ENCODE measurements at regions not wholly inside any gene's neighbourhood (a gene's known extent, or its start where the extent isn't known, plus 50 kb on each side); places are given as distances from the start of the nearest gene placed in this dataset.

DNA sequence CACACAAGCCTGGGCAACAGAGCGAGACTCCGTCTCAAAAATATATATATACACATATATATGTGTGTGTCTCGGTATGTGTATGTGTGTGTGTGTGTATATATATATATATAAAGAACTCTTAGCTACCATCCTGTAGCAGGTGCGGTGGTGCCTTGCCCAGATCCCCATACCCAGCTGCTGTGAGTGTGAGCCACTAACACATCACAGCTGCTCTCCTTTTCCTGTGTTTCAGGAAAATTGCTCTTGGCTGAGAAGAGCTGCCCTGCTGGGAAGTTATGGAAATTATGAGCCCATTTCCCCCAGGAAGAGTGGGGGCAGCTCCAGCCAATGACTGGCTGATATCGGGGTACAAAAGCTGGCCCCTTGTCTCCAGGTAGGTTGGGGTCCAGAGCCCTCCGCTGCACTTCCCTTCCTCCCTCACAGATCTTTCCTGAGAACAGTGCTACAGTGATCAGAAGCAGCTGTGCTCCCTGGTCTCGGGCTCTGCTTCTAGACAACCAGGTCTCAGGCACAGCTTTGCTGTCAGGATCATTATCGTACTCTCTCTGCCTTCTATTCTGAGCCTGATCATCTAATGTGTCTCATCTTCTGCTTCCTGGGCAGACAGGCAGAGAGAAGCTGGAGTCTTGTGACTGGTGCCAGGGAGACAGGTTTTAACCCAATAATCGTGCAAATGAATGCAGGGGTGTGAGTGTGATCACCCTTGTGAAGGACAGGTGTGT, 109.6 kb upstream of the ZNF678 start:
- Histone ChIP-seq H3K9ac (ENCODE audit: control insufficient read depth, insufficient read depth, low read length) (no peak overlapping the region), H3K4me3 (no peak overlapping the region), H3K4me1 (ENCODE audit: control insufficient read depth, insufficient read depth, low read length) (no peaks in the 10 kb centered on the region), H3K36me3 (ENCODE audit: control insufficient read depth in 2 of 2, insufficient read depth in 2 of 2, low read length in 1 of 2) (no peaks in the 10 kb centered on the region), H3K27ac (ENCODE audit: control insufficient read depth, insufficient read depth) (no peak overlapping the region), H3K79me2 (ENCODE audit: control insufficient read depth, insufficient read depth, low read length) (no peaks in the 10 kb centered on the region), H4K20me1 (ENCODE audit: control insufficient read depth, insufficient read depth) (no peaks in the 10 kb centered on the region), H3K9me3 (replicated peaks; ENCODE audit: control insufficient read depth, insufficient read depth, low read length) (no peaks in the 10 kb centered on the region), H3K27me3 (replicated peaks in 1 of 2; ENCODE audit: control insufficient read depth in 2 of 2, insufficient read depth in 2 of 2, low read length in 1 of 2) (no peaks in the 10 kb centered on the region), H3K4me2 (ENCODE audit: control insufficient read depth, insufficient read depth) (no peak overlapping the region), H2AFZ (ENCODE audit: control insufficient read depth, low read depth, low read length) (no peak overlapping the region)
- RAD21 ChIA-PET (ENCODE audit: unreplicated experiment) = no interaction called here
- in situ Hi-C loops (cut with MboI) = no loop called here
- POLR2A ChIA-PET = no interaction called here
- 35% methylated on average over 9 of the region's 9 CpGs for WGBS (ENCODE audit: insufficient coverage, insufficient replicate concordance, low lambda C conversion rate, missing lambda C conversion rate)
- CTCF ChIA-PET = interaction anchor here (1.4 kb wide), 1 partner anchor 15 kb away, joined by 3 read pairs; no protein-coding TSS in a partner anchor
- SMC1A ChIA-PET (ENCODE audit: uncharacterized antibody, unreplicated experiment) = no interaction called here
- BruUV-seq (replicated peaks) = no TSS peak
- no peak for FAIRE-seq
- ATAC-seq = no peak
- DNase-seq (ENCODE audit: low read depth, low spot score) = no peak
- intact Hi-C loops (cut with micrococcal nuclease; ENCODE audit: unreplicated experiment) = no loop called here
- TF ChIP-seq LARP7 (IDR thresholded peaks at IDR 0.05) (no peak), PML (IDR thresholded peaks at IDR 0.05; ENCODE audit: low read length) (no peak), NFXL1 (IDR thresholded peaks at IDR 0.05; ENCODE audit: borderline replicate concordance) (no peak), GABPA (IDR thresholded peaks at IDR 0.05; ENCODE audit: low read depth) (no peak), HDAC6 (IDR thresholded peaks at IDR 0.05; ENCODE audit: unreplicated experiment) (no peak), ZNF622 (IDR thresholded peaks at IDR 0.05) (no peak), RB1 (IDR thresholded peaks at IDR 0.05; ENCODE audit: borderline replicate concordance) (no peak), ZNF217 (IDR thresholded peaks at IDR 0.05) (no peak), IKZF2 (IDR thresholded peaks at IDR 0.05) (no peak), BHLHE40 (IDR thresholded peaks at IDR 0.05; ENCODE audit: borderline replicate concordance in 1 of 2, low read depth in 2 of 2, low read length in 1 of 2) (no peak), EZH2 (IDR thresholded peaks at IDR 0.05; ENCODE audit: borderline replicate concordance, control insufficient read depth, low read depth, low read length) (no peak)
- TF ChIP-seq, protein P1, sequence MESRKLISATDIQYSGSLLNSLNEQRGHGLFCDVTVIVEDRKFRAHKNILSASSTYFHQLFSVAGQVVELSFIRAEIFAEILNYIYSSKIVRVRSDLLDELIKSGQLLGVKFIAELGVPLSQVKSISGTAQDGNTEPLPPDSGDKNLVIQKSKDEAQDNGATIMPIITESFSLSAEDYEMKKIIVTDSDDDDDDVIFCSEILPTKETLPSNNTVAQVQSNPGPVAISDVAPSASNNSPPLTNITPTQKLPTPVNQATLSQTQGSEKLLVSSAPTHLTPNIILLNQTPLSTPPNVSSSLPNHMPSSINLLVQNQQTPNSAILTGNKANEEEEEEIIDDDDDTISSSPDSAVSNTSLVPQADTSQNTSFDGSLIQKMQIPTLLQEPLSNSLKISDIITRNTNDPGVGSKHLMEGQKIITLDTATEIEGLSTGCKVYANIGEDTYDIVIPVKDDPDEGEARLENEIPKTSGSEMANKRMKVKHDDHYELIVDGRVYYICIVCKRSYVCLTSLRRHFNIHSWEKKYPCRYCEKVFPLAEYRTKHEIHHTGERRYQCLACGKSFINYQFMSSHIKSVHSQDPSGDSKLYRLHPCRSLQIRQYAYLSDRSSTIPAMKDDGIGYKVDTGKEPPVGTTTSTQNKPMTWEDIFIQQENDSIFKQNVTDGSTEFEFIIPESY (IDR thresholded peaks at IDR 0.05) = no peak
- TF ChIP-seq, protein P2, sequence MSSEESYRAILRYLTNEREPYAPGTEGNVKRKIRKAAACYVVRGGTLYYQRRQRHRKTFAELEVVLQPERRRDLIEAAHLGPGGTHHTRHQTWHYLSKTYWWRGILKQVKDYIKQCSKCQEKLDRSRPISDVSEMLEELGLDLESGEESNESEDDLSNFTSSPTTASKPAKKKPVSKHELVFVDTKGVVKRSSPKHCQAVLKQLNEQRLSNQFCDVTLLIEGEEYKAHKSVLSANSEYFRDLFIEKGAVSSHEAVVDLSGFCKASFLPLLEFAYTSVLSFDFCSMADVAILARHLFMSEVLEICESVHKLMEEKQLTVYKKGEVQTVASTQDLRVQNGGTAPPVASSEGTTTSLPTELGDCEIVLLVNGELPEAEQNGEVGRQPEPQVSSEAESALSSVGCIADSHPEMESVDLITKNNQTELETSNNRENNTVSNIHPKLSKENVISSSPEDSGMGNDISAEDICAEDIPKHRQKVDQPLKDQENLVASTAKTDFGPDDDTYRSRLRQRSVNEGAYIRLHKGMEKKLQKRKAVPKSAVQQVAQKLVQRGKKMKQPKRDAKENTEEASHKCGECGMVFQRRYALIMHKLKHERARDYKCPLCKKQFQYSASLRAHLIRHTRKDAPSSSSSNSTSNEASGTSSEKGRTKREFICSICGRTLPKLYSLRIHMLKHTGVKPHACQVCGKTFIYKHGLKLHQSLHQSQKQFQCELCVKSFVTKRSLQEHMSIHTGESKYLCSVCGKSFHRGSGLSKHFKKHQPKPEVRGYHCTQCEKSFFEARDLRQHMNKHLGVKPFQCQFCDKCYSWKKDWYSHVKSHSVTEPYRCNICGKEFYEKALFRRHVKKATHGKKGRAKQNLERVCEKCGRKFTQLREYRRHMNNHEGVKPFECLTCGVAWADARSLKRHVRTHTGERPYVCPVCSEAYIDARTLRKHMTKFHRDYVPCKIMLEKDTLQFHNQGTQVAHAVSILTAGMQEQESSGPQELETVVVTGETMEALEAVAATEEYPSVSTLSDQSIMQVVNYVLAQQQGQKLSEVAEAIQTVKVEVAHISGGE (CRISPR knock-in tag; IDR thresholded peaks at IDR 0.05) = no peak
- TF ChIP-seq, protein P3, sequence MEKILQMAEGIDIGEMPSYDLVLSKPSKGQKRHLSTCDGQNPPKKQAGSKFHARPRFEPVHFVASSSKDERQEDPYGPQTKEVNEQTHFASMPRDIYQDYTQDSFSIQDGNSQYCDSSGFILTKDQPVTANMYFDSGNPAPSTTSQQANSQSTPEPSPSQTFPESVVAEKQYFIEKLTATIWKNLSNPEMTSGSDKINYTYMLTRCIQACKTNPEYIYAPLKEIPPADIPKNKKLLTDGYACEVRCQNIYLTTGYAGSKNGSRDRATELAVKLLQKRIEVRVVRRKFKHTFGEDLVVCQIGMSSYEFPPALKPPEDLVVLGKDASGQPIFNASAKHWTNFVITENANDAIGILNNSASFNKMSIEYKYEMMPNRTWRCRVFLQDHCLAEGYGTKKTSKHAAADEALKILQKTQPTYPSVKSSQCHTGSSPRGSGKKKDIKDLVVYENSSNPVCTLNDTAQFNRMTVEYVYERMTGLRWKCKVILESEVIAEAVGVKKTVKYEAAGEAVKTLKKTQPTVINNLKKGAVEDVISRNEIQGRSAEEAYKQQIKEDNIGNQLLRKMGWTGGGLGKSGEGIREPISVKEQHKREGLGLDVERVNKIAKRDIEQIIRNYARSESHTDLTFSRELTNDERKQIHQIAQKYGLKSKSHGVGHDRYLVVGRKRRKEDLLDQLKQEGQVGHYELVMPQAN (conservative IDR thresholded peaks at IDR 0.05) = no peak
- TF ChIP-seq, protein P4, sequence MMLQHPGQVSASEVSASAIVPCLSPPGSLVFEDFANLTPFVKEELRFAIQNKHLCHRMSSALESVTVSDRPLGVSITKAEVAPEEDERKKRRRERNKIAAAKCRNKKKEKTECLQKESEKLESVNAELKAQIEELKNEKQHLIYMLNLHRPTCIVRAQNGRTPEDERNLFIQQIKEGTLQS (IDR thresholded peaks at IDR 0.05; ENCODE audit: borderline replicate concordance, extremely low read depth, low read depth, low read length) = no peak
- TF ChIP-seq, protein P5, sequence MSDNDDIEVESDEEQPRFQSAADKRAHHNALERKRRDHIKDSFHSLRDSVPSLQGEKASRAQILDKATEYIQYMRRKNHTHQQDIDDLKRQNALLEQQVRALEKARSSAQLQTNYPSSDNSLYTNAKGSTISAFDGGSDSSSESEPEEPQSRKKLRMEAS (IDR thresholded peaks at IDR 0.05; ENCODE audit: low read depth, low read length) = no peak

Measured in GM12878 (cell line).